Upper lobe of left lung (tissue), 6 donors: ENCODE measurements at regions not wholly inside any gene's neighbourhood (a gene's known extent, or its start where the extent isn't known, plus 50 kb on each side); places are given as distances from the start of the nearest gene placed in this dataset.
"Not testable (repeated sequence)": the region's sequence is repeated elsewhere in the genome, so short reads cannot be mapped to it uniquely, and the experiment has no call there.

Experiments used
- ATAC-seq, 2 donors: fragments of 200-7000 bp; cut with Tn5 transposase; one replicate each; pipeline ENCODE4 v1.9.1; 2022; ENCODE audit warnings: mild to moderate bottlenecking in 2 of 2, moderate library complexity in 2 of 2; ENCODE audit not compliant: low FRiP score in 2 of 2
- DNase-seq, 2 donors: peaks; one replicate each; pipeline ENCODE4 v3.0.0-alpha.2; 2019 to 2020
- H3K27ac ChIP-seq, 4 donors: fragments of 200-600 bp; sonication (generic); one replicate each; pipeline ENCODE4 v1.5.1; 2016 to 2019
- H3K27me3 ChIP-seq, 4 donors: fragments of 200-600 bp; sonication (generic); one replicate each; pipeline ENCODE4 v1.5.1; 2017 to 2019
- H3K36me3 ChIP-seq, 4 donors: fragments of 200-600 bp; sonication (generic); one replicate each; pipeline ENCODE4 v1.5.1; 2016 to 2019
- H3K4me1 ChIP-seq, 4 donors: fragments of 200-600 bp; sonication (generic); one replicate each; pipeline ENCODE4 v1.5.1; 2018 to 2019
- H3K4me3 ChIP-seq, 4 donors: fragments of 200-600 bp; sonication (generic); one replicate each; pipeline ENCODE4 v1.5.1; 2017 to 2019; ENCODE audit warnings: mild to moderate bottlenecking in 2 of 4, moderate library complexity in 1 of 4
- H3K9me3 ChIP-seq, 4 donors: fragments of 200-600 bp; sonication (generic); one replicate each; pipeline ENCODE4 v1.5.1; 2018 to 2019
- CTCF ChIP-seq, 6 experiments: fragments of 450-650 bp in 4 of 6; fragments of 200-600 bp in 2 of 6; sonication (generic) in 2 of 6; IDR thresholded peaks; one replicate each; pipeline ENCODE4 v1.5.1; 2016 to 2019; ENCODE audit warnings: antibody characterized with exemption in 6 of 6
- EP300 ChIP-seq, 4 donors: sonication (generic); formaldehyde crosslinking; IDR thresholded peaks; one replicate each; pipeline ENCODE4 v1.5.1; 2017; ENCODE audit warnings: antibody characterized with exemption in 4 of 4, control low read depth in 2 of 4
- POLR2A ChIP-seq, 4 donors: fragments of 450-650 bp; IDR thresholded peaks; one replicate each; pipeline ENCODE4 v1.5.1; 2016 to 2017; ENCODE audit warnings: antibody characterized with exemption in 4 of 4, mild to moderate bottlenecking in 2 of 4
- POLR2AphosphoS5 ChIP-seq, 2 donors: sonication (generic); formaldehyde crosslinking; IDR thresholded peaks; one replicate each; pipeline ENCODE4 v1.5.1; 2017; ENCODE audit warnings: antibody characterized with exemption in 2 of 2
- WGBS, 2 donors: methylation state at CpG; one replicate each; pipeline ENCODE4 v1.1.5; 2017 to 2018; 5-methylcytosine and 5-hydroxymethylcytosine counted together
- donor health status: DM: no; HTN: no; CAD: no; lungs with moderate emphysema.
- donor health status: DM: no; HTN: yes; CAD: no; lungs with severe emphysema.

GRCh38 chr5:143593723-143594122 lies 190.2 kb upstream of the NR3C1 start:
- Histone ChIP-seq H3K4me1 (peaks cover 0 to 3% (median 0%) of the 10 kb centered on the region in 4 donors), H3K27me3 (no peaks in the 10 kb centered on the region), H3K36me3 (no peaks in the 10 kb centered on the region), H3K27ac (no peak overlapping the region), H3K9me3 (no peaks in the 10 kb centered on the region), H3K4me3 (no peak overlapping the region)
- TF ChIP-seq EP300 (IDR thresholded peaks at IDR 0.05) (no peak), POLR2AphosphoS5 (IDR thresholded peaks at IDR 0.05) (no peak), CTCF (IDR thresholded peaks at IDR 0.05) (no peak), POLR2A (IDR thresholded peaks at IDR 0.05) (no peak)
- 93 to 94% methylated on average over 6 of the region's 6 CpGs for WGBS, 2 donors
- DNase-seq (no peak), ATAC-seq (no peak)

GRCh38 chr5:143592648-143593047 lies 189.2 kb upstream of the NR3C1 start:
- H3K27me3 ChIP-seq = no peaks in the 10 kb centered on the region
- H3K4me3 ChIP-seq = no peak overlapping the region
- no peaks in the 10 kb centered on the region for H3K36me3 ChIP-seq
- DNase-seq = peak; percentile 27 to 45
- H3K9me3 ChIP-seq = no peaks in the 10 kb centered on the region
- H3K4me1 ChIP-seq = peaks cover 0 to 3% (median 0%) of the 10 kb centered on the region in 4 donors
- H3K27ac ChIP-seq = no peak overlapping the region
- WGBS, 2 donors = 30 to 75% methylated on average over 2 of the region's 4 CpGs
- TF ChIP-seq CTCF (IDR thresholded peaks at IDR 0.05) (no peak), POLR2A (IDR thresholded peaks at IDR 0.05) (no peak), EP300 (IDR thresholded peaks at IDR 0.05) (no peak), POLR2AphosphoS5 (IDR thresholded peaks at IDR 0.05) (no peak)
- peak in 1 of 2 donors; percentile 24 for ATAC-seq

- Histone ChIP-seq H3K27me3 (no peaks in the 10 kb centered on the region), H3K27ac (no peak overlapping the region), H3K9me3 (no peaks in the 10 kb centered on the region), H3K4me1 (no peaks in the 10 kb centered on the region), H3K36me3 (no peaks in the 10 kb centered on the region), H3K4me3 (no peak overlapping the region)
- WGBS, 2 donors = 75 to 77% methylated on average over 7 of the region's 7 CpGs
- ATAC-seq = no peak
- TF ChIP-seq POLR2AphosphoS5 (IDR thresholded peaks at IDR 0.05) (no peak), EP300 (IDR thresholded peaks at IDR 0.05) (no peak), POLR2A (IDR thresholded peaks at IDR 0.05) (no peak), CTCF (IDR thresholded peaks at IDR 0.05) (no peak)
- DNase-seq = no peak
These were observed 185.6 kb upstream of the NR3C1 start for GRCh38 chr5:143588933-143589662.

- not testable (repeated sequence) for DNase-seq, ATAC-seq, H3K36me3 ChIP-seq, H3K4me1 ChIP-seq, H3K27me3 ChIP-seq, H3K27ac ChIP-seq, H3K4me3 ChIP-seq, H3K9me3 ChIP-seq
- WGBS, 2 donors = 90 to 91% methylated on average over 3 of the region's 3 CpGs
These were observed 184.6 kb upstream of the NR3C1 start for GRCh38 chr5:143588121-143588520.

GRCh38 chr5:143586781-143587362 lies 183.4 kb upstream of the NR3C1 start:
- Histone ChIP-seq H3K4me1 (peaks cover 0 to 4% (median under 1%) of the 10 kb centered on the region in 4 donors), H3K9me3 (no peaks in the 10 kb centered on the region), H3K27me3 (no peaks in the 10 kb centered on the region), H3K27ac (no peak overlapping the region), H3K4me3 (no peak overlapping the region), H3K36me3 (no peaks in the 10 kb centered on the region)
- WGBS, 2 donors = 74 to 89% methylated on average over 1 of the region's 1 CpG
- no peak for TF ChIP-seq CTCF (IDR thresholded peaks at IDR 0.05)
- ATAC-seq (no peak), DNase-seq (no peak)
